ENCODE measurements at regions not wholly inside any gene's neighbourhood (a gene's known extent, or its start where the extent isn't known, plus 50 kb on each side); places are given as distances from the start of the nearest gene placed in this dataset.

DNA sequence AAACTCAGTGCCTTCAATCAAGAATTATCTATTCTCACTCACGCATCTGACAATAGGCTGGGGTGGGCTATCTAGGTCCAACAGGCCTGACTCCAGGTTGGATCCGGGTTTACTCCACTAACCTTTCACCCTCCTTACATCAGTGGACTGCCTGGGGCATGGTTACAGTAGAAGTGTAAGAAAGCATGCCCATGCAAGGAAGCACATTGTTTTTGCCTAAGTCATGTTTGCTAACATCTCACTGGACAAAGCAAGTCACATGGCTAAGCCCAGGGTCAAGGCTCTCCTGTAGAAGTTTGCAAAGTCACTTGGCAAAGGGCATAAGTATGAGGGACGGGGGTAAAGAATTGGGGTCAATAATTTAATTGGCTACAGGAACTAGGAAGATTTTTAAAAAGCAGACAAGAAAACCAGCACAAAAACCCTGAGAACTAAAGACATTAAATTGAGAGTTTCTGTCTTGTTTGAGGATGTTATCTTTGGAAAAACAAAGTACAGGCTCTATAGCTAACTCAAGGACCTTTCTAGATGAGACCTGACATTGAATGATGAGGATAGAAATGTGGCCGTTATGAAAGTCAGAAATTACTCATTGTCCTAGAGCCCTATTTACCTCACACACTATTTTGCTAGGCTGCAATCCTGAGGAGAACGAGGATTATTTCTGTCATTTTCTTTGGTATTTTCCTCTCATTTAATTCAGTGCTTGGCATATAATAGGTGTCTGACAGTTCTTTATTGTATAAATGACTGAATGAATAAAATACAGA, 214.2 kb downstream of the IL20RB start:
- TF ChIP-seq, protein P1, sequence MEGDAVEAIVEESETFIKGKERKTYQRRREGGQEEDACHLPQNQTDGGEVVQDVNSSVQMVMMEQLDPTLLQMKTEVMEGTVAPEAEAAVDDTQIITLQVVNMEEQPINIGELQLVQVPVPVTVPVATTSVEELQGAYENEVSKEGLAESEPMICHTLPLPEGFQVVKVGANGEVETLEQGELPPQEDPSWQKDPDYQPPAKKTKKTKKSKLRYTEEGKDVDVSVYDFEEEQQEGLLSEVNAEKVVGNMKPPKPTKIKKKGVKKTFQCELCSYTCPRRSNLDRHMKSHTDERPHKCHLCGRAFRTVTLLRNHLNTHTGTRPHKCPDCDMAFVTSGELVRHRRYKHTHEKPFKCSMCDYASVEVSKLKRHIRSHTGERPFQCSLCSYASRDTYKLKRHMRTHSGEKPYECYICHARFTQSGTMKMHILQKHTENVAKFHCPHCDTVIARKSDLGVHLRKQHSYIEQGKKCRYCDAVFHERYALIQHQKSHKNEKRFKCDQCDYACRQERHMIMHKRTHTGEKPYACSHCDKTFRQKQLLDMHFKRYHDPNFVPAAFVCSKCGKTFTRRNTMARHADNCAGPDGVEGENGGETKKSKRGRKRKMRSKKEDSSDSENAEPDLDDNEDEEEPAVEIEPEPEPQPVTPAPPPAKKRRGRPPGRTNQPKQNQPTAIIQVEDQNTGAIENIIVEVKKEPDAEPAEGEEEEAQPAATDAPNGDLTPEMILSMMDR (IDR thresholded peaks at IDR 0.05) = no peak
- TF ChIP-seq POLR2A (IDR thresholded peaks at IDR 0.05) = no peak
